SK-N-SH (cell line): ENCODE measurements at regions not wholly inside any gene's neighbourhood (a gene's known extent, or its start where the extent isn't known, plus 50 kb on each side); places are given as distances from the start of the nearest gene placed in this dataset.

ENCODE experiments used
- CTCF ChIP-seq: fragments of 200-600 bp; sonication (generic); IDR thresholded peaks from 2 replicates; pipeline ENCODE4 v1.6.1; 2017; ENCODE audit warnings: antibody characterized with exemption, mild to moderate bottlenecking, moderate library complexity
- EZH2phosphoT487 ChIP-seq: fragments of 200-600 bp; sonication (generic); IDR thresholded peaks from 2 replicates; pipeline ENCODE4 v1.6.1; 2017; ENCODE audit warnings: low read depth, mixed run types, mild to moderate bottlenecking, antibody characterized with exemption, moderate library complexity, borderline replicate concordance
- SMC3 ChIP-seq: IDR thresholded peaks from 2 replicates; pipeline ENCODE4 v1.6.1; 2012; ENCODE audit warnings: low read depth, low read length, improper control_type of control experiment

GRCh38 chr4:20352163-20352431 is 100.4 kb downstream of the SLIT2 start:
- no peak for TF ChIP-seq CTCF
- TF ChIP-seq EZH2phosphoT487, result no peak
- no peak for TF ChIP-seq SMC3
